ENCODE measurements at regions not wholly inside any gene's neighbourhood (a gene's known extent, or its start where the extent isn't known, plus 50 kb on each side); places are given as distances from the start of the nearest gene placed in this dataset.

GRCh38 chr3:59580499-59580898, 530.7 kb upstream of the CFAP20DC start:
- Histone ChIP-seq H3K27me3 (ENCODE audit: control insufficient read depth in 4 of 4, insufficient read depth in 4 of 4, low read length in 3 of 4) (peaks cover 0 to 2% (median 0%) of the 10 kb centered on the region in 4 donors), H3K36me3 (ENCODE audit: control insufficient read depth in 4 of 4, insufficient read depth in 3 of 4, low read depth in 1 of 4, low read length in 3 of 4) (no peaks in the 10 kb centered on the region), H3K4me3 (ENCODE audit: low read depth in 1 of 3, low read length in 3 of 3) (no peak overlapping the region), H3K27ac (ENCODE audit: low read depth in 1 of 2, low read length in 2 of 2) (no peak overlapping the region), H3K9me3 (ENCODE audit: control insufficient read depth in 4 of 4, low read length in 3 of 4) (no peaks in the 10 kb centered on the region), H3K4me1 (ENCODE audit: control insufficient read depth in 4 of 4, insufficient read depth in 4 of 4, low read length in 3 of 4) (no peaks in the 10 kb centered on the region), H3K9ac (ENCODE audit: low read depth in 1 of 2, low read length in 2 of 2) (no peak overlapping the region)
- TF ChIP-seq GABPA (IDR thresholded peaks at IDR 0.05 in 1 of 2, conservative IDR thresholded peaks at IDR 0.05 in 1 of 2) (no peak), EGR1 (IDR thresholded peaks at IDR 0.05; ENCODE audit: low read depth in 2 of 2) (no peak), NR2F2 (IDR thresholded peaks at IDR 0.05) (no peak), HNF4A (conservative IDR thresholded peaks at IDR 0.05) (no peak), YY1 (IDR thresholded peaks at IDR 0.05) (no peak)
- 88% methylated on average over 3 of the region's 3 CpGs for WGBS
- DNase-seq (ENCODE audit: low spot score): no peak

GRCh38 chr3:59578129-59578528, 528.3 kb upstream of the CFAP20DC start:
- Histone ChIP-seq H3K9me3 (ENCODE audit: control insufficient read depth in 4 of 4, low read length in 3 of 4) (no peaks in the 10 kb centered on the region), H3K4me3 (ENCODE audit: low read depth in 1 of 3, low read length in 3 of 3) (no peak overlapping the region), H3K27me3 (ENCODE audit: control insufficient read depth in 4 of 4, insufficient read depth in 4 of 4, low read length in 3 of 4) (no peaks in the 10 kb centered on the region), H3K9ac (ENCODE audit: low read depth in 1 of 2, low read length in 2 of 2) (no peak overlapping the region), H3K27ac (ENCODE audit: low read depth in 1 of 2, low read length in 2 of 2) (no peak overlapping the region), H3K36me3 (ENCODE audit: control insufficient read depth in 4 of 4, insufficient read depth in 3 of 4, low read depth in 1 of 4, low read length in 3 of 4) (no peaks in the 10 kb centered on the region), H3K4me1 (ENCODE audit: control insufficient read depth in 4 of 4, insufficient read depth in 4 of 4, low read length in 3 of 4) (peaks cover 0 to 3% (median 0%) of the 10 kb centered on the region in 4 donors)
- WGBS: 80% methylated on average over 1 of the region's 1 CpG
- DNase-seq (ENCODE audit: low spot score): no peak
- TF ChIP-seq CTCF (IDR thresholded peaks at IDR 0.05; ENCODE audit: low read depth, low read length, missing input control) (no peak), RXRA (IDR thresholded peaks at IDR 0.05) (no peak), GABPA (IDR thresholded peaks at IDR 0.05 in 1 of 2, conservative IDR thresholded peaks at IDR 0.05 in 1 of 2) (no peak), NR2F2 (IDR thresholded peaks at IDR 0.05) (no peak), ATF3 (IDR thresholded peaks at IDR 0.05) (no peak), TAF1 (conservative IDR thresholded peaks at IDR 0.05) (no peak), MAX (IDR thresholded peaks at IDR 0.05) (no peak), HNF4G (IDR thresholded peaks at IDR 0.05) (no peak), REST (IDR thresholded peaks at IDR 0.05) (no peak), EGR1 (IDR thresholded peaks at IDR 0.05; ENCODE audit: low read depth in 2 of 2) (no peak), HNF4A (conservative IDR thresholded peaks at IDR 0.05) (no peak), RAD21 (IDR thresholded peaks at IDR 0.05) (no peak), SP1 (IDR thresholded peaks at IDR 0.05) (no peak), YY1 (IDR thresholded peaks at IDR 0.05) (no peak), ZBTB33 (IDR thresholded peaks at IDR 0.05) (no peak), FOXA1 (IDR thresholded peaks at IDR 0.05) (no peak)
